Neural crest cell (in vitro differentiated cells): ENCODE measurements at regions not wholly inside any gene's neighbourhood (a gene's known extent, or its start where the extent isn't known, plus 50 kb on each side); places are given as distances from the start of the nearest gene placed in this dataset.
"Not testable (repeated sequence)": the region's sequence is repeated elsewhere in the genome, so short reads cannot be mapped to it uniquely, and the experiment has no call there.

Experiments used
- DNase-seq: peaks from one replicate; pipeline ENCODE4 v3.0.0; 2021; ENCODE audit warnings: low read depth, mixed read lengths, low spot score
- H3K27ac Mint-ChIP-seq: one replicate; pipeline ENCODE4 v1.8.0; 2021; ENCODE audit warnings: mild to moderate bottlenecking, mixed read lengths; ENCODE audit not compliant: unreplicated experiment
- H3K27me3 Mint-ChIP-seq: 2 replicates; pipeline ENCODE4 v1.8.0; 2021; ENCODE audit warnings: low read depth, mild to moderate bottlenecking, mixed read lengths
- H3K36me3 Mint-ChIP-seq: 2 replicates; pipeline ENCODE4 v1.8.0; 2021; ENCODE audit warnings: low read depth, mild to moderate bottlenecking, mixed read lengths
- H3K4me1 Mint-ChIP-seq: 2 replicates; pipeline ENCODE4 v1.8.0; 2021; ENCODE audit warnings: mixed read lengths
- H3K4me3 Mint-ChIP-seq: one replicate; pipeline ENCODE4 v1.8.0; 2021; ENCODE audit warnings: mild to moderate bottlenecking, mixed read lengths
- H3K9me3 Mint-ChIP-seq: 2 replicates; pipeline ENCODE4 v1.8.0; 2021; ENCODE audit warnings: mixed read lengths
- CTCF ChIP-seq: fragments of 200-600 bp; sonication (generic); conservative IDR thresholded peaks from 2 replicates; pipeline ENCODE4 v1.5.0; 2021; ENCODE audit warnings: antibody characterized with exemption, mild to moderate bottlenecking

- Mint-ChIP-seq H3K27ac (no peak overlapping the region), H3K36me3 (no peaks in the 10 kb centered on the region), H3K4me1 (no peaks in the 10 kb centered on the region), H3K27me3 (no peaks in the 10 kb centered on the region), H3K4me3 (no peak overlapping the region), H3K9me3 (peaks cover 16% of the 10 kb centered on the region)
- no peak for TF ChIP-seq CTCF
- no peak for DNase-seq
Observed at GRCh38 chrX:81390237-81390636, 188.3 kb downstream of the SH3BGRL start.

- no peak for TF ChIP-seq CTCF
- Mint-ChIP-seq H3K9me3 (peaks cover 6% of the 10 kb centered on the region), H3K4me3 (no peak overlapping the region), H3K27me3 (no peaks in the 10 kb centered on the region), H3K36me3 (no peaks in the 10 kb centered on the region), H3K27ac (no peak overlapping the region), H3K4me1 (no peaks in the 10 kb centered on the region)
- DNase-seq, result no peak
Observed at GRCh38 chrX:81392396-81392795, 190.5 kb downstream of the SH3BGRL start.

- TF ChIP-seq CTCF, result no peak
- Mint-ChIP-seq H3K9me3 (peaks cover 4% of the 10 kb centered on the region), H3K27ac (no peak overlapping the region), H3K4me1 (no peaks in the 10 kb centered on the region), H3K4me3 (no peak overlapping the region), H3K36me3 (no peaks in the 10 kb centered on the region), H3K27me3 (no peaks in the 10 kb centered on the region)
- DNase-seq, result no peak
Observed at GRCh38 chrX:81405781-81406180, 203.9 kb downstream of the SH3BGRL start.

- Mint-ChIP-seq H3K27ac (no peak overlapping the region), H3K9me3 (no peaks in the 10 kb centered on the region), H3K36me3 (no peaks in the 10 kb centered on the region), H3K27me3 (no peaks in the 10 kb centered on the region), H3K4me3 (no peak overlapping the region), H3K4me1 (no peaks in the 10 kb centered on the region)
- no peak for DNase-seq
- no peak for TF ChIP-seq CTCF
Observed at GRCh38 chrX:81411517-81411916, 209.6 kb downstream of the SH3BGRL start.

GRCh38 chrX:81412428-81412827, 210.5 kb downstream of the SH3BGRL start:
- H3K4me1 Mint-ChIP-seq, result no peaks in the 10 kb centered on the region

GRCh38 chrX:81412857-81413256, 211.0 kb downstream of the SH3BGRL start:
- not testable (repeated sequence) for H3K36me3 Mint-ChIP-seq, H3K9me3 Mint-ChIP-seq, H3K4me1 Mint-ChIP-seq, H3K27me3 Mint-ChIP-seq, H3K4me3 Mint-ChIP-seq, DNase-seq, H3K27ac Mint-ChIP-seq

More at GRCh38 chrX:81412428-81412827, 210.5 kb downstream of the SH3BGRL start:
- Mint-ChIP-seq H3K27me3 (no peaks in the 10 kb centered on the region), H3K4me3 (no peak overlapping the region), H3K9me3 (no peaks in the 10 kb centered on the region), H3K36me3 (no peaks in the 10 kb centered on the region), H3K27ac (no peak overlapping the region)
- DNase-seq, result no peak
- no peak for TF ChIP-seq CTCF
